ENCODE measurements at regions not wholly inside any gene's neighbourhood (a gene's known extent, or its start where the extent isn't known, plus 50 kb on each side); places are given as distances from the start of the nearest gene placed in this dataset.

GRCh38 chr6:5937936-5938706 is 68.6 kb downstream of the NRN1 start:
- no peak for TF ChIP-seq CTCF (IDR thresholded peaks at IDR 0.05; ENCODE audit: insufficient read depth, low read length, poor library complexity, severe bottlenecking)
- TF ChIP-seq EZH2phosphoT487 (conservative IDR thresholded peaks at IDR 0.05; ENCODE audit: low read length), result no peak

Measured in SU-DHL-6 (cell line).